OCI-LY1 (cell line): ENCODE measurements at regions not wholly inside any gene's neighbourhood (a gene's known extent, or its start where the extent isn't known, plus 50 kb on each side); places are given as distances from the start of the nearest gene placed in this dataset.

Experiments used
- H2AFZ ChIP-seq: fragments of 200-600 bp; sonication (generic), shearing (Covaris generic); 2 replicates; pipeline ENCODE4 v1.6.0; 2014; ENCODE audit warnings: antibody characterized with exemption, mild to moderate bottlenecking, low read length
- H3F3A ChIP-seq: fragments of 200-600 bp; sonication (generic), shearing (Covaris generic); 2 replicates; pipeline ENCODE4 v1.6.0; 2014; ENCODE audit warnings: mild to moderate bottlenecking, antibody characterized with exemption, low read length, moderate library complexity; ENCODE audit not compliant: insufficient read depth
- H3K27ac ChIP-seq: fragments of 200-600 bp; sonication (generic); 2 replicates; pipeline ENCODE4 v1.5.1; 2014; ENCODE audit warnings: low read length, mixed run types, mild to moderate bottlenecking, low read depth; ENCODE audit not compliant: poor library complexity, severe bottlenecking
- H3K27me3 ChIP-seq: fragments of 200-600 bp; sonication (generic); 2 replicates; pipeline ENCODE4 v1.6.0; 2014; ENCODE audit warnings: antibody characterized with exemption, mild to moderate bottlenecking, low read length, moderate library complexity; ENCODE audit not compliant: insufficient read depth
- H3K36me3 ChIP-seq: fragments of 200-600 bp; sonication (generic); 2 replicates; pipeline ENCODE4 v1.6.1; 2014; ENCODE audit warnings: mild to moderate bottlenecking, antibody characterized with exemption, low read length, moderate library complexity, mixed read lengths; ENCODE audit not compliant: insufficient read depth
- H3K4me1 ChIP-seq: fragments of 200-600 bp; sonication (generic); 2 replicates; pipeline ENCODE4 v1.5.1; 2014; ENCODE audit warnings: mild to moderate bottlenecking, low read length, moderate library complexity; ENCODE audit not compliant: insufficient read depth, severe bottlenecking
- H3K4me2 ChIP-seq: fragments of 200-600 bp; sonication (generic), shearing (Covaris generic); 2 replicates; pipeline ENCODE4 v1.6.1; 2014; ENCODE audit warnings: low read length
- H3K4me3 ChIP-seq: fragments of 200-600 bp; sonication (generic); 2 replicates; pipeline ENCODE4 v1.5.1; 2014; ENCODE audit warnings: low read length, low read depth, mild to moderate bottlenecking, mixed read lengths; ENCODE audit not compliant: poor library complexity, severe bottlenecking
- H3K79me2 ChIP-seq: fragments of 200-600 bp; shearing (Covaris generic); 2 replicates; pipeline ENCODE4 v1.6.1; 2016; ENCODE audit warnings: mixed run types, low read length, mixed read lengths; ENCODE audit not compliant: insufficient read depth
- H3K9ac ChIP-seq: fragments of 200-600 bp; sonication (generic), shearing (Covaris generic); 2 replicates; pipeline ENCODE4 v1.6.1; 2014; ENCODE audit warnings: mild to moderate bottlenecking, low read length, mixed read lengths
- H3K9me2 ChIP-seq: fragments of 200-600 bp; sonication (generic), shearing (Covaris generic); 2 replicates; pipeline ENCODE4 v1.6.1; 2014; ENCODE audit warnings: low read depth, mild to moderate bottlenecking, low read length, mixed read lengths
- H3K9me3 ChIP-seq: fragments of 200-600 bp; shearing (Covaris generic); 2 replicates; pipeline ENCODE4 v1.6.1; 2014; ENCODE audit warnings: low read length, mixed read lengths
- H4K20me1 ChIP-seq: fragments of 200-600 bp; sonication (generic), shearing (Covaris generic); 2 replicates; pipeline ENCODE4 v1.6.0; 2016; ENCODE audit warnings: mild to moderate bottlenecking, low read length; ENCODE audit not compliant: insufficient read depth
- CTCF ChIP-seq: fragments of 200-600 bp; sonication (generic), shearing (Covaris generic); IDR thresholded peaks from 2 replicates; pipeline ENCODE4 v1.5.1; 2017; ENCODE audit warnings: mild to moderate bottlenecking, antibody characterized with exemption, low read length, moderate library complexity, mixed read lengths
- EZH2 ChIP-seq: fragments of 200-600 bp; sonication (generic), shearing (Covaris generic); IDR thresholded peaks from 2 replicates; pipeline ENCODE4 v1.8.0; 2017; ENCODE audit warnings: borderline replicate concordance, mixed run types, mild to moderate bottlenecking, antibody characterized with exemption, low read length, moderate library complexity, mixed read lengths

GRCh38 chr1:101170506-101171050 lies 66.2 kb upstream of the S1PR1 start:
- H3K9me3 ChIP-seq = no peaks in the 10 kb centered on the region
- H3K4me2 ChIP-seq = no peak overlapping the region
- no peaks in the 10 kb centered on the region for H3K9me2 ChIP-seq
- no peaks in the 10 kb centered on the region for H3F3A ChIP-seq
- no peak overlapping the region for H3K9ac ChIP-seq
- no peaks in the 10 kb centered on the region for H3K36me3 ChIP-seq
- no peaks in the 10 kb centered on the region for H3K27me3 ChIP-seq
- no peak overlapping the region for H2AFZ ChIP-seq
- TF ChIP-seq EZH2 (no peak), CTCF (no peak)
- no peak overlapping the region for H3K4me3 ChIP-seq
- no peaks in the 10 kb centered on the region for H4K20me1 ChIP-seq
- H3K4me1 ChIP-seq = no peaks in the 10 kb centered on the region
- H3K79me2 ChIP-seq = no peaks in the 10 kb centered on the region
- no peak overlapping the region for H3K27ac ChIP-seq

- no peak overlapping the region for H3K4me3 ChIP-seq
- no peaks in the 10 kb centered on the region for H3K36me3 ChIP-seq
- H2AFZ ChIP-seq = no peak overlapping the region
- TF ChIP-seq CTCF (no peak), EZH2 (no peak)
- H3K27me3 ChIP-seq = no peaks in the 10 kb centered on the region
- H3F3A ChIP-seq = no peaks in the 10 kb centered on the region
- H4K20me1 ChIP-seq = no peaks in the 10 kb centered on the region
- H3K4me2 ChIP-seq = no peak overlapping the region
- H3K9ac ChIP-seq = no peak overlapping the region
- no peaks in the 10 kb centered on the region for H3K4me1 ChIP-seq
- no peaks in the 10 kb centered on the region for H3K9me3 ChIP-seq
- H3K79me2 ChIP-seq = no peaks in the 10 kb centered on the region
- no peak overlapping the region for H3K27ac ChIP-seq
- H3K9me2 ChIP-seq = no peaks in the 10 kb centered on the region
Measured at GRCh38 chr1:101167891-101168290, 68.9 kb upstream of the S1PR1 start.

GRCh38 chr1:101166583-101167120 lies 70.2 kb upstream of the S1PR1 start:
- Histone ChIP-seq H2AFZ (no peak overlapping the region), H3K79me2 (no peaks in the 10 kb centered on the region), H3K9ac (no peak overlapping the region), H3K9me2 (no peaks in the 10 kb centered on the region), H3K36me3 (no peaks in the 10 kb centered on the region), H3K4me1 (no peaks in the 10 kb centered on the region), H3K4me2 (no peak overlapping the region), H4K20me1 (no peaks in the 10 kb centered on the region), H3F3A (no peaks in the 10 kb centered on the region), H3K9me3 (no peaks in the 10 kb centered on the region), H3K27me3 (no peaks in the 10 kb centered on the region), H3K4me3 (no peak overlapping the region), H3K27ac (no peak overlapping the region)
- TF ChIP-seq EZH2 (no peak), CTCF (no peak)
